GM19395 (cell line): ENCODE measurements at regions not wholly inside any gene's neighbourhood (a gene's known extent, or its start where the extent isn't known, plus 50 kb on each side); places are given as distances from the start of the nearest gene placed in this dataset.

ENCODE experiments used
- ATAC-seq: cut with Tn5 transposase; IDR thresholded peaks from one replicate; pipeline ENCODE4 v1.9.1; 2021; ENCODE audit warnings: mild to moderate bottlenecking, moderate library complexity; ENCODE audit not compliant: unreplicated experiment

GRCh38 chr5:108650997-108651396, 96.7 kb upstream of the FER start:
- ATAC-seq = no peak

DNA sequence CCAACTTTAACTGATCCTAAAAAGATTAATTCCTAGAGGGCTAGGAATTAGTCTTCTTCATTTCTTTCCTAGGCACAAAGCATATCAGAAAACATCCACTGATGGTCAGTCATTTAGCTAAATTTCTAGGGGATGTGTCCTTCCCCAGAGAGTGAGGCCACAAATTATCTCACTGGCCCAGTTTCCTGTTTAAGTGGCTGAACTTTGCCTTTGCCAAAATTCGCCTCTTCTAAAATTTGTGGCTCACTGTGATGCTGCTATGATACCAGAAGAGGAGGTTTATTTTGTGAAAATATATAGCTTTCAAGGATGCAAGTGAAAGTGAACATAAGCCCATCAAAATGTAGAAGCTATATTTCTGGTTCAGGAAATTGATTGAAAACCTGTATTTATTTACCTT, 98.1 kb upstream of the FER start:
- no peak for ATAC-seq

DNA sequence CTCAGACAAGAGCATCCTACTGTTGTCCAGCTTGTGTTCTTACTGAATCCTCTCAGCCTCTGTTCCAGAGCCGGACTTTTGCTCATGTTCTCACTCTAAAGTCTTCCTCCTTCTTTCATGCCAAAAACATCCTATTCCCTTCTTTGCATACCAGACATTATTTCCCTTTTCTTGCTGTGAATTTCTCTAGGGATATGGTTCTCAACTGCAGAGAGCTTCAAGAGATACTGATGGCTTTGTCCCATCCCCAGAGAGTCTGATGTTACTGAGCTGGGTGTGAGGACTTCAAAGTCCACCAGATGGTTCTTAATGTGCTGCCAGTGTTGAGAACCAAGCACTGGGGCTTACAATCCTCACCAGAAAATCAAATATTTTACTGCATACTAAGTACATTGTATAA, 98.6 kb upstream of the FER start:
- ATAC-seq = no peak

- ATAC-seq = peak; percentile 100
Measured at GRCh38 chr5:108642170-108642906, 105.4 kb upstream of the FER start.

GRCh38 chr5:108641596-108641995, 106.1 kb upstream of the FER start:
- no peak for ATAC-seq

DNA sequence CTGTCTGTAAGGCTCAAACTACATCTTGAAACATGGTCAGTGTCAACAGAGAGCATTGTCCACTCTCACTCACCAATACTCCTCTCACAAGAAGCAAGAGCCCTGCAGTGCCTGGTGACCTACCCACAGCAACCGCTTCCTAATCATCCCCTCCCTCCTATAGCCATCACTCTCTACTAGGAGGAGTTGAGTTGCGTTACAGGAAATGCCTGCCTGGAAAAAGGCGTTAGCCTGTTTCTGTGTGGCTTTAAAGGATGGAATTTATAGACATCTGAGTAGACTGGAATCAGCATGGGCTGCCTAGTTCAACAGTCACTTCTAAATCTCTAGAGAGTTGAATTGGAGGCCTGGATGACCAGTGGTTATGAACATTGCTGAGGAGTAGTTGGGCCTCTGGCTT, 108.3 kb upstream of the FER start:
- no peak for ATAC-seq

DNA sequence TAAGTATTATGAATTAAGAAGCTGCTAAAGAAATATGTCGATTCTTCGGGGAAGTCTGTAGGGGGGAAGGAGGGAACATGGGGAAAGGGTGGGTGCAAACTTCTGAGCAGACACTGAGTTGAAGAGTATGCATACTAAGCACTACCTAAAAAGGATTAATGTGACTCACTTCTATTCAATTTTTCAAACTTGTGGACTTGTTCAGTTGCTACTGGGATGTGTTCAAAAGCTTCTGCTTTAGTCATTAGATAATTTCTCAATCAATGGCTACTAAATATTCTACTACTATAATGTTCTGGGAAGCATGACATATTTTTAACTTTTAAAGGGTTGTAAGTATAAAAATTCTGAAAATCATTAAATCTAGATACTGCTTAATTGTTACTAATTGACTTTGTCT, 109.7 kb upstream of the FER start:
- no peak for ATAC-seq

DNA sequence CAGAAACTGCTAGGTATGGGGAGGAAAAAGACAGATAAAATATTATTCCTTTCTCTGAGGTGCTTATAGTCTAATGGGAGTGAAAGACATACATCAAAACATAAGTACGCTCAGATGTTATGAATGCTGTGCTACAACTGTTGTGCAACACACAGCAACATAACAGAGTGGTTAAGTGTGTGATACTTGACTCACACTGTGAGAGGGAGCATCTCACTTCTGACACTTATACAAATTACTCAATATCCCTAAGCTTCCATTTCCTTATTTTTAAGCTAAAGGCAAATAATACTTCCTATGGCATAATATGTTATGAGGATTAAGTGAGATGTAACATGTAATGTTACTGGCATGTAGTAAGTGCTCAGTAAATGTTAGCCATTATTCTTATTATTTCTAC, 110.6 kb upstream of the FER start:
- ATAC-seq = no peak

DNA sequence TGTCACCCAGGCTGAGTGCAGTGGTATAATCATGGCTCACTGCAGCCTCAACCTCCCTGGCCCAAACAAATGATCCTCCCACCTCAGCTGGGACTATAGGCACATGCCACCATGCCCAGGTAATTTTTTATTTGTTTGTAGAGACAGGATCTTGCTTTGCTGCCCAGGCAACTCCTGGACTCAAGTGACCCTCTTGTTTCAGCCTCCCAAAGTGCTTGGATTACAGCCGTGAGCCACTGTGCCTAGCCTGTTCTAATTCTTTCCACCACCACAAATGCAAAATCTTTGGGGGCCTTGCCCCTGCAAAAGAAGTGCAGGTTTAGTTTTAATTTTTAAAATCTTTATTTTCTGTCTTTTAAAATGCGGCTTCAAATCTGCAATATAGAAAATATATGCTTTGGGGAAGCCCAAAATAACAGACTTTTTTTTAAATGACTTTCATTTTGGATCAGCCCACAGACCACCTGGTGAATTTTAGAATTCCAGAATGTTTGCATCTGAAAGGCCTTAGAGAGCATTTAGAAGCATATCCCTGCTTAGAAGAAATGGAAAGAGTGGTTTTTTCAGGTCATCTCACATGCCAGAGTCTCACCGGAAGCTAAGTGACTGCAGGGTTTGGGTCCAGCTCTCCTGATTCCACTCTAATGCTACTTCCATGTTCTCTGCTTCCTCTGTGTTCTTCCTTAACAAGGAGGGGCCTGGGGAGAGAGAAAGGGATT, 111.4 kb upstream of the FER start:
- no peak for ATAC-seq

GRCh38 chr5:108634617-108635288, 112.9 kb upstream of the FER start:
- peak; percentile 72 for ATAC-seq

GRCh38 chr5:108634010-108634616, 113.6 kb upstream of the FER start:
- ATAC-seq = no peak

DNA sequence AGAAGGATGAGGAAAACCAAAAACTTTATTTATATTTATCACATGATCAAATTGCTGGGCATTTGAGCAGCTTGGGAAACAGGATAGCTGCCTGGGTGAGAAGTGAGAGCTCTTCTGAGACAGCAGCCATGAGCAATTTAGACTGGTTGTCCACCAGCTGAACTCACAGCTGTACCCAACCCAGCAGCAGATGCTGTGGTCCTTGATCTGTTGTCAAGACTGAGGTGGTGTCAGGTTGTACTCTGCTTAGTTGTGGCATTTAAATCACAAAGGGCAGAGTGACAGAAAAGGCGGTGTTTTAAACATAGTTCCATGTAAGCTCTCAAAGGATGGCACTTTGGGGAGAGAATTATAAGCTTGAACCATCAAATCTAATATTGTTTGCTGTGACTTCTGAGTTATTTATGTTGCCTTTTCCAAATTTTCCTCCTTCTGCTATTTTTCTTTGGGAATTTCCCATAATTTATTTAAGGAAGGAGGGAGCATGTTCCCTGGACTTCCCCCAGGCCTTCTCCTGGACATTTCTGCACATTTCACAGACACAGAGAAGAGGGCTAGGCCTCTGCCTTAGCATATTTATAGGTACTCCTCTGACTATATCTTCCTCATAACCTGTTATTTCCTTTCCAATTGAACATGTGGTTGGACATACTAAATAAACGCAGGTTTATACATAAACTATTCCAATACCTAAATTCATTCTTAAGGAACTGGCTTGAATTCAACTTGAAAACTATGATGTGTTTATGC, 117.7 kb upstream of the FER start:
- no peak for ATAC-seq

DNA sequence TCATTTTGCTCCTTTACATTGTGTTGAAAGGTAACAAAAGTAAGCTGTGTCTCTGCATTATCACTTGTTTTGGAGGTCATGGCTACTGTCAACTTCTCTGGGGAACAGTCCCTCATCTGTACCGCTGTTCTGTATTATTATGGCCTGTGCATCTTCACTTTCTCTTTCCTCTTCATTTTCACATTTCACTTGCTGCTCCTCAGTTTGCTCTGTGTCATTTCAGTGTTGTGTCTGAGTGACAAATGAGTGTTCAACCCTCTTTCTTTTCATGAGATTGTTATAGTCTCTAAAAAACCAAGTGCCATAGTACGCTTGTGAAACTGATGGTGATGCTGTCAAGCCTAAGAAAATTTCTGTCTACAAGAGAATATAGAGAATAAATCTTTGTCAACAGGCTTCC, 122.0 kb upstream of the FER start:
- ATAC-seq = peak; percentile 51

DNA sequence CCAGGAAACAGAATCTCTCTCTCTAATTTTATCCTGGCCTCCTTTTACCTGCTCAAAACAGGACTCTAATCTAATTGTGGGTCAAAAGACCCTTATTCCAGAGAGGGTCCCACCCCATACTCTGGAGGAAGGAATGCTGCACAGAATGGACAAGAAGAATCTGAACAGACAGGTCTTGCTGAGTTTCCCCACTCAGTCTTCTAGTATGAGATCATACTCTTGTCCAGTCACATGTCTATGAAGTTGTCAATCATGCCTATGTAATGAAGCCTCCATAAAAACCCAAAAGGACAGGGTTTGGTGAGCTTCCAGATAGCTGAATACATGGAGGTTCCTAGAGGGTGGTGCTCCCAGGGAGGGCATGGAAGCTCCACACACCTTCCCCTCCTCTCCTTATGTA, 123.9 kb upstream of the FER start:
- ATAC-seq = no peak

- no peak for ATAC-seq
Measured at GRCh38 chr5:108620516-108620915, 127.2 kb upstream of the FER start.

GRCh38 chr5:108619815-108620214, 127.9 kb upstream of the FER start:
- no peak for ATAC-seq

DNA sequence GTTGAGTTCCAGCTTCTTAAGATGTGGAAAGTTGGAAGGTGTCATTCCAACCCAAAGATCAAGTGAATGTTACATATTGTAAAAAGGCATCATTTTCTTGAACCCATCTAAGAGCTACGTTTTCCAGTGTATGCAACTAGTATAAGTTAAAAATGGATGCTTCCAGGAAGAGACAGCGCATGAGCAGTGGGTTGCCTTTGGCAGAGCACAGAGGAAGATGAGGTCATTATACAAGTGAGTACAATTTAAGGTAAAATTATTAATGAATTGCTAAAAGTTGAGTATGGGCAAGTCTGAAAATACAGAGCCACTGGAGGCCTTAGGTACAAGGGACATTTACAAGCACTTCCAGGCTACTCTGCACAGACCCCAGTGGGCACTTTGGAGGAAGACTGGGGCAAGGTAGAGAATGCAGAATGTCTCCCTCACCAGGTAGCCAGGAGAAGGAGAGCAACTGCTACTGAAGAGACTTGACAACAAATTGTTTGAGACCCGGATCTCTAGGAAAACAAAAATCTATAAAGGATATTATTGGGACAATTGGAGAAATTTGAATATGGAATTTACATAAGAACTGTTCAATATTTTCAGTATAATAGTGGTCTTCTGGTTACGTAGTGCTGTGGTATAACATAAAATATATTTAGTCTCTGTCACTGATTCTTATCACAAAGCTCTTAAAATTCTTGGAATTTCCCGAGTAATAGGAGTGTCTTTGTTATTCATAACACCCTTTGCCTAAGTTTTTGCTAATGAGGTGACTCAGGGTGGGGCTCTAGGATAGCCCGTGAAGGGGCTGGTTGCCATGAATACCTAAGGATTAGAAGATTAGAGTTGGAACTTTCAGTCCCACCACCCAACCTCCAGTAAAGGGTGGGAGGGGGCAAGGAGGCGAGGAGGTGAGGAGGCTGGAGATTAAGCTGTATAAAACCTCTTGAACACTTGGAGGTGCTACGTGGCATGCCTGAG, 129.9 kb upstream of the FER start:
- ATAC-seq = no peak

- no peak for ATAC-seq
Measured at GRCh38 chr5:108615216-108615615, 132.5 kb upstream of the FER start.

DNA sequence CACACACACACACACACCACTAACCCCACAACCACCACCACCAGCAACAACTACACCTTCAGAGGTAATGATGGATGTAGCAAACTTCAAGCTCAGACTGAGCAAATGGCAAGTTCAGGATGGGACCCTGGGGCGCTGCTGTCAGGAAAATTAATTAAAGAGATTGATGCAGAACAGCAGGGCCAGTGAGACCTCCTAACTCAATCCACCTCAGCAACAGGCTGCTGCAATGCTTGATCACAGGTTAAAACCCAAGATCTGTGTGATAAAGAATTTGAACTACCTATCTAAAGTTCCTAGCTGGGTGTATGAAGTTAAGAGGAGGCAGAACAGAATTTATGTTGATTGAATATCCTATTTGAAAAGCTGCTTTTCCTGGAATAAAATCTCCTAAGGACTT, 140.3 kb upstream of the FER start:
- no peak for ATAC-seq

- ATAC-seq = no peak
Measured at GRCh38 chr5:108606185-108606584, 141.5 kb upstream of the FER start.
